ENCODE measurements at regions not wholly inside any gene's neighbourhood (a gene's known extent, or its start where the extent isn't known, plus 50 kb on each side); places are given as distances from the start of the nearest gene placed in this dataset.

- Histone ChIP-seq H3K36me3 (no peaks in the 10 kb centered on the region), H3K27ac (replicated peaks) (no peak overlapping the region), H3K27me3 (ENCODE audit: low read depth) (peaks cover 49% of the 10 kb centered on the region), H3K4me3 (no peak overlapping the region), H3K9me3 (replicated peaks) (peaks cover 12% of the 10 kb centered on the region), H3K4me1 (no peaks in the 10 kb centered on the region)
- DNase-seq, result no peak
- no peak for TF ChIP-seq CTCF (IDR thresholded peaks at IDR 0.05; ENCODE audit: borderline replicate concordance)
- intact Hi-C loops (cut with micrococcal nuclease), result no loop called here
Measured at GRCh38 chr5:2417301-2417700, 334.2 kb downstream of the IRX2 start.

- no peak overlapping the region for H3K27ac ChIP-seq (replicated peaks)
- H3K4me1 ChIP-seq, result no peaks in the 10 kb centered on the region
- TF ChIP-seq CTCF (IDR thresholded peaks at IDR 0.05; ENCODE audit: borderline replicate concordance), result no peak
- intact Hi-C loops (cut with micrococcal nuclease), result no loop called here
- no peaks in the 10 kb centered on the region for H3K36me3 ChIP-seq
- peaks cover 56% of the 10 kb centered on the region for H3K27me3 ChIP-seq (ENCODE audit: low read depth)
- no peak for DNase-seq
- H3K9me3 ChIP-seq (replicated peaks), result no peaks in the 10 kb centered on the region
- H3K4me3 ChIP-seq, result no peak overlapping the region
Measured at GRCh38 chr5:2415678-2416077, 335.8 kb downstream of the IRX2 start.

- H3K4me1 ChIP-seq, result no peaks in the 10 kb centered on the region
- TF ChIP-seq CTCF (IDR thresholded peaks at IDR 0.05; ENCODE audit: borderline replicate concordance), result no peak
- intact Hi-C loops (cut with micrococcal nuclease), result no loop called here
- no peak for DNase-seq
- no peaks in the 10 kb centered on the region for H3K36me3 ChIP-seq
- no peak overlapping the region for H3K4me3 ChIP-seq
- no peaks in the 10 kb centered on the region for H3K9me3 ChIP-seq (replicated peaks)
- H3K27ac ChIP-seq (replicated peaks), result no peak overlapping the region
- peaks cover 51% of the 10 kb centered on the region for H3K27me3 ChIP-seq (ENCODE audit: low read depth)
Measured at GRCh38 chr5:2410451-2410850, 341.0 kb downstream of the IRX2 start.

GRCh38 chr5:2403296-2403695, 348.2 kb downstream of the IRX2 start:
- no peak overlapping the region for H3K4me3 ChIP-seq
- H3K36me3 ChIP-seq, result no peaks in the 10 kb centered on the region
- no peak for DNase-seq
- intact Hi-C loops (cut with micrococcal nuclease), result no loop called here
- peaks cover 5% of the 10 kb centered on the region for H3K9me3 ChIP-seq (replicated peaks)
- H3K27me3 ChIP-seq (ENCODE audit: low read depth), result peaks cover 5% of the 10 kb centered on the region
- H3K27ac ChIP-seq (replicated peaks), result no peak overlapping the region
- no peak for TF ChIP-seq CTCF (IDR thresholded peaks at IDR 0.05; ENCODE audit: borderline replicate concordance)
- H3K4me1 ChIP-seq, result no peaks in the 10 kb centered on the region

- H3K9me3 ChIP-seq (replicated peaks), result peaks cover 5% of the 10 kb centered on the region
- peaks cover 12% of the 10 kb centered on the region for H3K27me3 ChIP-seq (ENCODE audit: low read depth)
- no peaks in the 10 kb centered on the region for H3K4me1 ChIP-seq
- H3K36me3 ChIP-seq, result no peaks in the 10 kb centered on the region
- DNase-seq, result no peak
- intact Hi-C loops (cut with micrococcal nuclease), result no loop called here
- H3K4me3 ChIP-seq, result no peak overlapping the region
- no peak overlapping the region for H3K27ac ChIP-seq (replicated peaks)
- no peak for TF ChIP-seq CTCF (IDR thresholded peaks at IDR 0.05; ENCODE audit: borderline replicate concordance)
Measured at GRCh38 chr5:2399804-2400203, 351.7 kb downstream of the IRX2 start.

GRCh38 chr5:2399096-2399495, 352.4 kb downstream of the IRX2 start:
- Histone ChIP-seq H3K4me1 (no peaks in the 10 kb centered on the region), H3K27ac (replicated peaks) (no peak overlapping the region), H3K27me3 (ENCODE audit: low read depth) (peaks cover 17% of the 10 kb centered on the region), H3K36me3 (no peaks in the 10 kb centered on the region), H3K9me3 (replicated peaks) (peaks cover 5% of the 10 kb centered on the region), H3K4me3 (no peak overlapping the region)
- intact Hi-C loops (cut with micrococcal nuclease), result no loop called here
- DNase-seq, result no peak
- no peak for TF ChIP-seq CTCF (IDR thresholded peaks at IDR 0.05; ENCODE audit: borderline replicate concordance)

Measured in left ventricle myocardium inferior (tissue), 1 donor.